ENCODE measurements at regions not wholly inside any gene's neighbourhood (a gene's known extent, or its start where the extent isn't known, plus 50 kb on each side); places are given as distances from the start of the nearest gene placed in this dataset.

DNA sequence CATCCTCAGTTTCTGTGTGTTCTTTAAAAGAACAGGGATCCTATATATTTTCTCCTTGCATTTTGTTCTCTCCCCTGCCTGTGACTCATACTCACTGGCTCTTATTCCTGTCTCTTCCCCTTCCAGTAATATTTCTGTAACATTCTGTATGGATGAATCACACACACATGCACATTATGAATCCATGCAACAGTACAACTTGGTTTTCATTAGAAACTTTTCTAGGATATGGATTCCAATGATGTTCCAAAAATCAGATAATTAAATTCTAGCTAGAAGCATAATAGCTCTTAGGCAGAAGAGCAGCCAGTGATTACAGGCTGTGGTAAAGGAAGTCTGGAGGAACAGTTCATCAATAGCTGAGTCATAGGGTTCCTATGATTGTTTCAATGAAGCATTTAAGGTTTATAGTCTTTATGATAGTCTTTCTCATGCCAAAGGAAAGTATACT, 119.6 kb upstream of the PMFBP1 start:
- DNase-seq (ENCODE audit: low read depth in 2 of 3, low spot score in 2 of 3) = no peak

DNA sequence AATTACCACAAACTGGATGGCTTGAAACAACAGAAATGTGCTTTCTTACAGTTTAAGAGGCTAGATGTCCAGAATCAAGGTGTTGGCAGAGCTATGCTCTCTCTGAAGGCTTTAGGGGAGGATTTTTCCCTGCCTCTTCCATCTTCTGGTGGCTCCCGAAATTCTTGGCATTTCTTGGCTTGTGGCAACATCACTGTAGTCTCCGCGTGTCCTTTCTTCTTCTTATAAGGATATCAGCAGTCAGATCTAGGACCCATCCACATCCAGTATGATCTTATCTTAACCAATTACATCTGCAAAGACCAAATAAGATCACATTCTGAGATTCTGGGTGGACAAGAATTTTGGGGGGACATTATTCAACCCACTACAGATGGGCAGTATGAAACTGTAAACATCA, 119.2 kb upstream of the PMFBP1 start:
- DNase-seq (ENCODE audit: low read depth in 2 of 3, low spot score in 2 of 3) = no peak

DNA sequence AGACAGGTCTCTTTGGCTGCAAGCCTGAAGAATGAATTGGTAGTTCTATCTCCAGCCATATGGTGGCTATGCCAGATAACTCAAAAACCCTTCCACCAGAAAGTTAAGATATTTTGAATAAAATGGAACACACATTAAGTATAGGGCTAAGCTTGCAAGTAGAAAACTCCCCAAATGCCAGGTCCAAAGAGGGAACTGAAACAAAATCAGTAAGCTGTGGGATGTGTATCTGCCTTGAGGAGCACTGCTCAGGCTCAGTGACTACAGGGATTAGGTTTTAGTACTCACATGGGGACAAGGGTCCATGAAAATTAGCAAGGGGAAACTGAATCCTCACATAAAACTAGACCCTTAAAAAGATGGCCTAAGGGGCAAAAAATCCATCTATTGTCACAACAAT, 115.7 kb upstream of the PMFBP1 start:
- no peak for DNase-seq (ENCODE audit: low read depth in 2 of 3, low spot score in 2 of 3)

DNA sequence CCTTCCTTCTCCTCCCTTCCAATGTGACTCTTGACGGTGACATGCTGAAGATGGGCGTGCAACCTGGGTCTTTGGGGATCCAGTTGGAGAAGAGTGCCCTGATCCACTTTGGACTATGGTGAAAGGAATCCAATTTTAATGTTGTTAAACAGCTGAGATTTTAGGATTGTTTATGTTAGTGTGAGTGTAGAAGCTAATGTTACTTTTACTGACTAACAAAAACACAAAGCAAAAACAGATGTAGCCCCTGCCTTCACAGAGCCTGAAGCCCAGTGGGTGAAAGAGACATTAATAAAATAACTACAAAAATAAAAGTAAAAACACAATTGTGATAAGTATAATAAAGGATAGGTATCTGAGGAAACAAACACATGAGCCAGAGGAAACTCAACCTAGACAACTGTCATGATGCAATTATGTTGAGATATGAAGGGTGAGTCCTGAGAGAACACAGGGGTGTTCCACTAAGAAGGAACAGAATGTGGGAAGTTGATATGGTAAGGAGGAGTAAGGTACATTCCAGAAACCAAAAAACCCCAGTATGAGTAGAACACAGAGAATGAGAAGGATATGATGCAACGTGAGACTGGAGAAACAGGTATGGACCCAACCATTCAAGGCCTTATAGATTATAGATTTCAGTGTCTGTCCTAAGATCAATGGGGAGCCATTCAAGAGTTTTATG, 115.1 kb upstream of the PMFBP1 start:
- no peak for DNase-seq (ENCODE audit: low read depth in 2 of 3, low spot score in 2 of 3)

DNA sequence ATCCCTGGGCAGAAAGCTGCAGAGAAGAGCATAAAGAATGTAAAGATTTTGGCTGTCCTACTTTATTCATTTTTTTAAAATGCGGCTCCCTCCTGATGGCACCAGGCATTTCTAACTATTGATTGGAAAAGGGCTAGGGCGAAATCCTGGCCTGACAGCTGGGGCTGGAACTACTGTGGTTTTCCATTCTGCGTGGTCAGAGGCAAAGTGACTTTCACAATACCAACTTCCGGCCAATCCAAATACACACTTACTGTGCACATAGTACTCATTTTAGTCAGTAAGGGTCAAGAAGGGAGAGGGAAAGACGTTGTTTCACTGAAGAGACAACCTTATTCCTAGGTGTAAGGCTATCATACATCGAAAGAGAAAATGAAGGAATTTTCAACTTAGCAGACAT, 113.8 kb upstream of the PMFBP1 start:
- no peak for DNase-seq (ENCODE audit: low read depth in 2 of 3, low spot score in 2 of 3)

DNA sequence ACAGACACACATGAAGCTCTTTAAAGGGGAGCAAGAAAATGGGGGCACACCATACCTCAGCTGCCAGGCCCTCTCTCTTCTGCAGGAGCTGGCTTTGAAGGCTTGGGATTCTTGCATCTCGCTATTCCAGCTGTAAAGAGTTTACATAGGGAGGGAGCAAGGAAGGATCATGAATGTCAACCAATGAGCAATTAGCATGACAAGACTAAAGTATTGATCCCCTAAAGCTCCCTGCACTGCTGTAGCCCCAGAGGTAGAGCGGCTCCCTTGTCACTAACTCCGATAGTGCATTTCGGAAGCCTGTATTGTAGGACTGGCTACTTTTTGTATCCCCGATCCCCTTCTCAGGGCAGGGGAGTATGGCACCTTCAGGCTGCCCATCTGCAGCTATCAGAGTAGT, 113.4 kb upstream of the PMFBP1 start:
- DNase-seq (ENCODE audit: low read depth in 2 of 3, low spot score in 2 of 3) = no peak

DNA sequence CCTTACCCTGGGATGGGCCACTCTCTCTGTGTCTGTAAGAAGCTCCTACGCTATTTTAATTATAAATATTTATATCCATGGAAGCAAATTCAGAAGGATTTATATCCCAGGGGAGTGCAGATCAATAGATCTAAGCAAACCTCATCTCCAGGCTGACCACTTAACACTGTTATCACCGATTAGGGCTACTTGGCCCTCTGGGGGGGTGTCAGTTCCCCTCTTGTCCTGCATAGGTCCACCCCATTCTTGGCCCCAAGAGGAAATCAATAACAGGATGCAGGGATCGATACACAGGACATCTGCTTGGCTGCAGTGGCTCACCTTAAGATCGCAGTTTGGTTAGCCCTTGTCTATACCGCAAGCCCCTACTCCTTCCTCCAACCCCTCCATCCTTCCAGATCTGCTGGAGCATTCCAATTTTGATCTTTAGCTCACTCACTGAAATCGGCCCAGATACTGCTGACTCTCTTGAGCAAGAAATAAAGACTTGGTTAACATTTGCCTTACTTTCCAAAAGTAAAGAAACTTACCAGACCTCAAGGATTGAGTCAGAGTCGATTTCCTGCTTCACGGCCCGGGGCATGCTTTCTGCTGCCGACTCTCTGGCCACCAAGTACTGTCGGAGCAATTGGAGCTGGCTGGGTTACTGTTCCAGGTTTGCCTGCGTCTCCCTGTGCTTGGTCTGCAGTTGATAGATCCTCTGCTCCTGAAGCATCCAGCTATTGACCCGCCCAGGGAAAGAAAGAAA, 112.3 kb upstream of the PMFBP1 start:
- DNase-seq (ENCODE audit: low read depth in 2 of 3, low spot score in 2 of 3) = no peak

DNA sequence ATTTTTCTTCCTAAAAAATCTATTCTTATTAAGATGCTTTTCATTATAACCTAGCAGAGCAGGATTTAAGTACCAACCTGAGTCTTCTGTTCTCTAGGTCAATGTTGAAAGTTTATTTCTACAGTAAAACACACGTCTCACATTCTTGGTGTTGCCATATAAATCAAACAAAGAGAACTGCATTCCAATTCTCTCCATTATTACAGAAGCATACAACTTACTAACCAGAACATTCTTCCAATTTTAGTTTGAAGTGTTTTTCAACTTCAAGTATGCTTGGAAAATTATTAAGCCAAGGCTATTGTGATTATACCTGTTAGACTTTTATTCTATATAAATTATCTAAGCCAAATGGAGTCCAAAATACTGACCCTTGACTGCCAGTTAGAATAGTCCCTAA, 110.4 kb upstream of the PMFBP1 start:
- no peak for DNase-seq (ENCODE audit: low read depth in 2 of 3, low spot score in 2 of 3)

DNA sequence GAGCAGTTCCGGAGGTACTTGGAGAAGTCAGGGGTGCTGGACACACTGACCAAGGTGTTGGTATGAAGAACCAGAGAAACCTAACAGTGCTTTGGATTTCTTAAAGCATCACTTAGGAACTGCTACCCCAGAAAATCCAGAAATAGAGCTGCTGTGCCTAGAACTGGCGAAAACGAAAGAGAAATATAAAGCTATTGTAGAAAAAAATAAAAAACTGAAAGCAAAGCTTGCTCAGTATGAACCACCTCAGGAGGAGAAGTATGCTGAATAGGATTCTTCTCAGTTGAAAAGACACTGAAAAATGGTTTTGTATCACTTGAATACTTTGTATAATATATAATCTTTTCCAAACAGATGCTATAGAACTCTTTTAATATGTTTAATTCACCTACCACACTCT, 106.3 kb upstream of the PMFBP1 start:
- no peak for DNase-seq (ENCODE audit: low read depth in 2 of 3, low spot score in 2 of 3)

DNA sequence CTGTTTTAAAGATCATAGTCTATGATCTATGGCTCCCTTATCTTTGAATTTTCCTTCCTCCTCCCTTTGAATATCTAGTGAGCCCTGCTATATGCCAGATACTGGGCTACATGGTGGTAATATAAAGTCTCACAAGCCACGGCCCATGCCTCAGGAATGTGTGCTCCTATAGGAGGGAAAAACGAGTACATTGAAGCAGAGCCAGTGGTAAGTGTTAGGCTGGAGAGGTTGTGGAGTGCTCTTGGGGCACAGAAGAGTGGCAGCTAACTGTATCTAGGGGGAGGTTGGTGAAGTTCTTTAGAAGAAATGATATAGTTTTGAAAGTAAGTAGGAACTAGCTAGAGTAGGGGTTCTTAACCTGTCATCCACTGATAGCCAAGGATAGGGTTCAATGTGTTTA, 105.8 kb upstream of the PMFBP1 start:
- DNase-seq (ENCODE audit: low read depth in 2 of 3, low spot score in 2 of 3) = no peak

DNA sequence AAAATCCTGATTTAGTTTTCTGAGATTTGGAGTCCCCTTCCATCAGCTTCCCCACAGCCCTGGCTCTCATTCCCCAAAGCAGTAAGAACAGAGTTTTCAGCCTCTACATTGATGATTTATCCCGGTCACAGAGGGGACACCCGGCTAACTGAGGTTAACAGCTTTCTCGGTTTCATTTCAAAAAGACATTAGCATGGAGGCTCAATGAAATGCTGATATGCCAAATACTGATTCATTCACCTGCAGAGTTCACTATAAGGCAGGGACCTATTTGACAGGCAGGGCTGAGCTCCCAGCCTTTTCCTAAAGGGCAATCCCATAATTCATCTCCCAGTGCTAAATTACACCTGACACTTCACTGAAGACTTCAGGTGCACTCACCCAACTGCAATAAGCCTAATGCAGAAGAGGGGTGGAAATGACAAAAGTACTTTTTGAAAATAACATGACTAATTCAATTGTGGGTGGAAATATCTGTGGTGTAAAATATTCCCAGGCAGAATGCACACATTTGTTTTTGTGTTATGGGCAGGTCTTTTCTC, 99.8 kb upstream of the PMFBP1 start:
- no peak for DNase-seq (ENCODE audit: low read depth in 2 of 3, low spot score in 2 of 3)

DNA sequence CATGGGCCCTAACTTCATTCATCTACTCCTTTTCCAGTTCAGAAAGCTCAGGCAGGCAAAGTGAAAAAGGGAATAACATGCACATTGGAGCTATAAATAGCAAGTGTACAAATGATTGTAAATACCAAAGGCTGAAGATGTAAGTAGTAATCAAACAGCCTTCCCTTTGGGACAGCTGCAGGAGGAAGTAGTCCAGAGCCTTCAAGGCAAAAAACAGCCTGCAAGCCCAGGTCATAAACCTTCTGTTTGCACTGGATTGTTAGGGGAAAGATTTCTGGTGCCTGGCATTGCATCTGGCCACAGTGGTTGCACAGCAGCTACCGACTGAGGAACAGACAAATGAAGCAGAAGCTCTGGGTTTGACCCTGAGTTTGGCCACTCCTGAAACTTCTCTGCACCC, 98.6 kb upstream of the PMFBP1 start:
- DNase-seq (ENCODE audit: low read depth in 2 of 3, low spot score in 2 of 3) = no peak

DNA sequence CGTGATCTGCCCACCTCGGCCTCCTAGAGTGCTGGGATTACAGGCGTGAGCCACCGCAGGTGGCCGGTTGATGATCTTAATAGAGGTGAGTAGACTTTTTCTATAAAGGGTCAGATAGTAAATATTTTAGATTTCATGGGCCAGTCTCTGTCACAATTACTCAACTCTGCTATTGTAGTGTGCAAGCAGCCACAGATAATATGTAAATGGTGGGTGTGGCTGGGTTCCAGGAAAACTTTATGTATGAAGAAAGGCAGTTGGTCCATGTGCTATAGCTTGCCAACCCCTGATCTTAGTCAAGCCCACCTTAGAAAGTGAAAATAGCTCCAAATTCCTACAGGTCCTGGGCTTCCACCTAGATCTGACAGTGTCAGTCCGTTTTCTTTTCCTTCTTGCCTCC, 94.9 kb upstream of the PMFBP1 start:
- no peak for DNase-seq (ENCODE audit: low read depth in 2 of 3, low spot score in 2 of 3)

DNA sequence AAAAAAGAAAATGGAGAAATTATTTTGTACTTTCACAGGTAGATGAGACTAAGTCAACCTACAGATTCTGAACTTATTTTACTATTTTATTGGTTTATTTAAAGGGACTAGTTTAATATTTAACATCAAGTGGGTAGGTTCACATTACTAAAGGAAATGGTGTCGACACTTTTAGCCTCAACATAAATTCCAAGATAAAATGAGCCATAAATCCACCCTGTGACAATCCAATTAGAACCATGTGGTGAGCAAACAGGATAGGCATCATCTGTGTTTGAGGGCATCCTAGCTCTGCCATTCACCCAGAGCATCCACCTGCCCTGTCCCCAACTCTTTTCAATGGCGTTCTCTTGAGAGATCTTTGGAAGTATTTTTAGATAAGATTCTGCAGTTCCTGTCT, 92.8 kb upstream of the PMFBP1 start:
- no peak for DNase-seq (ENCODE audit: low read depth in 2 of 3, low spot score in 2 of 3)

DNA sequence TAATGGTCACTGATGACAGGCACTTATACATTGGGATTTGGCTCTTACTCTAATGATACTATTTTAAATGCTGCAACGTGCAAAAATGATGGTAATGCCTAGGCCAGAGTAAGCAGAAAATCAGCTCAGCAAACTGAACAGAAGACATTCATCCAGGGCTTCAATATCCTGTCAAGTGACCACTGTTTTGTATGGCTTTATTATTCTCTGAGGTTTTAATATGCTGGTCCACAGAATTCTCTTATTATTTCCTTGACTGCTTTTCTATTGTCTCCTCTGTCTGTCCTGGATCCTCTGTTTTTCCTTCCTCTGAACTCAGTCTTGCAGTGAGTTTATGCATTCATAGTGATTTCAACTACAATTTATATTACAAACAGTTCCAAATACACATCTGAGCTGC, 90.8 kb upstream of the PMFBP1 start:
- no peak for DNase-seq (ENCODE audit: low read depth in 2 of 3, low spot score in 2 of 3)

DNA sequence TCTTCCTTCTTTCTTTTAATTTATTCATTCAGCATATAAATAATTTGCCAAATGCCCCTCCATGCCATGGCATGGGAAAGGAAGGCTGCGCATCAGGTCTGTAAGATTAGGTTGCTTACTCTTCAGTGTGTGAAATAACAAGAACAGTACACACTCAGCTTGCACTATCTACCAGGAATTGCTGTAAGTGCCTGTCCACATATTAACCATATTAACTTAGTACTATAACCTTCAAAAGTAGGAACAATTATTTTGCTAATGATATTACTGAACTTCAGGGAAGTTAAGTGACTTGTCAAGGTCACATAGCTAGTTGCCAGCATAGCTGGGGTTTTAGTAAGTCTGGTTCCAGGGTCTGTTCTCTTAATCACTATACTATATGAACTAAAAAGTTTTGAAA, 89.2 kb upstream of the PMFBP1 start:
- DNase-seq (ENCODE audit: low read depth in 2 of 3, low spot score in 2 of 3) = no peak

DNA sequence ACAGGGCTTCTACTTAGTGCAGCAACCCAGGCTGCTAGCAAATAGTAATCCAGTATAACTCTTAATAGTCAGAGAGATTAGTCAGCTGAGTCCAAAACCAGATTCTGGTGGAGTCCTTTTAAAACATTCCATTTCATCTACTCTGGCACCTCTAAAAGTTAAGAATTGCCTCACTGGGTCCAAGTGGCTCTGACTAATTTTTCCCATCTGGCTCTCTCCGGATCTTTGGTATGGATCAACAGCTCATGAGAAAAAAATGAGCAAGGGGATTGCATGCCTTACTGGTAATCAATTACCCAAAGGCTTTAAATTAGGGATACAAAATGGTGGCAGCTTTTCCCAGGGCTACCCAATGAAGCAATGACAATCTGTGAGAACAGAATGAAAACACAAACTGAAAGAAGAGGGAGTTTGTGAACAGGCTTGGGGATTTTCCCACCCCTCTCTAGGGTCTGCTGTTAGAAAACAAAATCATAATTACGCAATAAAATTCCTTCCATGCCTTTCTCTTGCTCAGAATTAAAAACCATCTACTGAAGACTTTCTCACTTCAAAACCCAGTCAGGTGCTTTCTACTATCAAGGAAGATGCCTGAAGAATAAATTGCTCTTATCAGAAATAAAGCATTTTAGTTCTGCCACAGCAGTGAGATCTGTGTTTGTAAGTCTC, 84.6 kb upstream of the PMFBP1 start:
- no peak for DNase-seq (ENCODE audit: low read depth in 2 of 3, low spot score in 2 of 3)

DNA sequence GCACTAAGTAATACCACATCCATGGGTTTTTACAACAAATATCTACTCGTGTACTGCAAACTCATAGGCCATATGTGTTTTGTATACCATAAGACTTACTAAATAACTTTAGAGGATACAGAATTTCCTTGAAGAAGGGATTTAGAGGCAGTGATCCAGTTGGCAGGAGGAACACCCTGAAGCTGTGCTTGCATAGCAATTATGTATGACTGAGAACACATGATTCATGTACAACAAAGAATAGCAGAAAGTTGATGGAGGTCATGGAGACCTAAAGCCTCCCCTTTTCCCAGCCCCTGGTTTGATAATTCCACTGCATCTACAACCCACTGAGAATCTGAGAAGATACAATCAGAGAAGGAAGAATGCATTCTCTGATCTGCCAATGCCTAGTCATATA, 83.8 kb upstream of the PMFBP1 start:
- DNase-seq (ENCODE audit: low read depth in 2 of 3, low spot score in 2 of 3) = no peak

DNA sequence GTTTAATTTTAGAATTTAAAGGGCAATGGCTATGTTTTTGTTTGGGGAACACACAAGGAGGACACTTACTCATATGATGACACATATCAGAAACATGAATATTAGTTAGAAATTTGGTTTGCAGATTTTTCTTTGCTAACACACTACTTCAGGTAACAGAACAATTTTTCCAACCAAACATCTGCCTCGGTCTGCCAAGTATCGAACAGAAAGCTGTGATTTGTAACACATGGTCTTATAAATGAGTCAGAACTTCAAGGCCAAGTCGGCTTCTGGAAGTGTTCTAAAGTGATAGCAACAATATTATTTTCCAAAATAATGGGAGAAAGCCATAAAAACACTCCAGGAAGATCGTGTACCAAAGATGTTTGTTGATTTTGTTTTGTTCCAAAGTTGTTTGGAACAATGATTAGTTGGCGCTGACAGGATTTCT, 75.9 kb upstream of the PMFBP1 start:
- no peak for DNase-seq (ENCODE audit: low read depth in 2 of 3, low spot score in 2 of 3)

DNA sequence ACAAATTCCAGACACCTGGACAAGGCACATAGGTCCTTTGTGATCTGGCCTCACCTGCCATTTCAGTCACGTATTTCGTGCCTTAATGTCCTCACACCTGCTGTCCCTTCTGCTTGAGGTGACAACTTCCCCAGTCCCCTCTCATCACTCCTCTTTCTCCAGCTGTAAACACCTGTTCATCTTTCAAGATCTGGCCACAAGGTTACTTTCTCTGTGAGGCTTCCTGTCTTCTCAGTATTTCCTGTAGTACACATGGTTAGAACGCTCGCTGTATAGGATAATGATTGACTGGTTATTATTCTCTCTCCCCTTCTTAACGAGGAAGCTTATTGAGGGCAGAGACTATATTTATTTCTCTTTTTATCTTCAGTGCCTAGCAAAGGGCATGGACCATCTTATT, 74.5 kb upstream of the PMFBP1 start:
- no peak for DNase-seq (ENCODE audit: low read depth in 2 of 3, low spot score in 2 of 3)

DNA sequence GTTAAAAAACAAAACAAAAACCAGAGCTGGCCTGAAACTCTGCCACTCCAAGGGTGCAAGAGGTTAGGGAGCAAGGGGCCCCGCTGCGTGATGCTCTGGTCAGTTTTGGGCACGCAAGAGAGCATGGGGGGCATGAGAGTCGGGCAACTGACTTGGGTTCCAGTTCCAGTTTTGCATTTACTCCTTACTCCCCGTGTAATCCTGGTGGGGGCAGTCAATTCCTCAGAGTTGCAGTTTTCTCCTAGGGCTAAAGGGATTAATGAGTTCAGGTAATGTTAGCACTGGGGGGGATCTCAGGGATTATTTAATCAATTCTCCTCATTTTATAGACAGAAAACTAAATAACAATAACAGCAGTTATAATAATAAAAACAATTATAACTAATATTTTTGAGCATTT, 72.9 kb upstream of the PMFBP1 start:
- DNase-seq (ENCODE audit: low read depth in 2 of 3, low spot score in 2 of 3) = no peak

DNA sequence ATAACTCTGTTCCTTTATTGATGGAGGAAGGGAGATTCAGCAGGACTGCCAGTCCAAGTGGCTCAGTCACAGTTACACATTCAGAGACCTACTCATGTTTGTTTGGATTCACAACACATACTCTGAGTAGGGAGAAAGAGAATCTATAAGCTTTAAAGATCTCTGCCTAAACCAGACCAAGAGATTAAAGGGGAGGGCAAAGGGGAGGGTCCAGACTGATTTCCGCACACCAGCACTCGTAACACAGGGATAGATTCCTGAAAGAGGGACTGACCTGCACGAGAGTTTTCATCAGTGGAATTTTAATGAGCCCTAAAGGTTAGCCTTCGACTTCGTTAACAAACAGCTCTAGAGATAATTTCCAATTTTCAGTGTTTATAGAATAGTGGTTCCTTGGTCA, 71.7 kb upstream of the PMFBP1 start:
- no peak for DNase-seq (ENCODE audit: low read depth in 2 of 3, low spot score in 2 of 3)
